Pancreas (tissue), 10 donors: ENCODE measurements at regions not wholly inside any gene's neighbourhood (a gene's known extent, or its start where the extent isn't known, plus 50 kb on each side); places are given as distances from the start of the nearest gene placed in this dataset.

Source experiments
- ATAC-seq, 4 donors: fragments of 200-7000 bp; cut with Tn5 transposase; one replicate each; pipeline versions ENCODE4 v1.8.0 to v1.9.1; 2020; ENCODE audit warnings: mild to moderate bottlenecking in 4 of 4, moderate library complexity in 4 of 4
- DNase-seq, 6 donors: peaks; one replicate each; pipeline ENCODE4 v3.0.0-alpha.2; 2020
- FAIRE-seq: peaks from 2 replicates; lab custom pipeline; 2012; peaks lifted over from hg19 to GRCh38; lab: Jason Lieb, UNC
- H3K27ac ChIP-seq, 4 donors: fragments of 200-600 bp; sonication (generic); 1 replicate in 3 of 4; 2 replicates in 1 of 4; pipeline versions ENCODE4 v1.5.0 to v1.8.0; 2020
- H3K27me3 ChIP-seq, 4 donors: fragments of 200-600 bp; one replicate each; pipeline ENCODE4 v1.8.0; 2021
- H3K36me3 ChIP-seq, 3 donors: fragments of 200-600 bp; sonication (generic) in 1 of 3; one replicate each; pipeline versions ENCODE4 v1.5.0 to v1.8.0; 2020 to 2021
- H3K4me1 ChIP-seq, 3 donors: fragments of 200-600 bp; one replicate each; pipeline ENCODE4 v1.8.0; 2021
- H3K4me3 ChIP-seq, 4 donors: fragments of 200-600 bp; sonication (generic) in 2 of 4; one replicate each; pipeline versions ENCODE4 v1.5.0 to v1.8.0; 2020 to 2021
- H3K9me3 ChIP-seq, 4 donors: fragments of 200-600 bp; one replicate each; pipeline ENCODE4 v1.8.0; 2021
- WGBS, 2 donors: extraction: QIAGEN DNeasy Blood & Tissue Kit; methylation state at CpG; one replicate each; pipeline ENCODE4 v1.1.7; 2013; 5-methylcytosine and 5-hydroxymethylcytosine counted together
- intact Hi-C, 3 donors: fragments of 100-400 bp; cut with DNase I; formaldehyde crosslinking; loops; one replicate each; pipeline versions ENCODE4 v1.11.1 to v1.14.2; 2022
- TF ChIP-seq, protein P1 (sequence below), 4 donors: fragments of 200-600 bp; sonication (generic) in 3 of 4; IDR thresholded peaks; one replicate each; pipeline versions ENCODE4 v1.5.0 to v1.8.0; 2021; ENCODE audit warnings: antibody characterized with exemption in 4 of 4
- donor health status: healthy with polysubstance abuse.
- donor health status: DM: no; HTN: no; CAD: no; lungs with moderate emphysema.
- donor health status: DM: no; HTN: no; CAD: no.
- donor health status: control.
- donor health status: control.
- donor health status: Bipolar disorder and iron deficiency.
- donor health status: DM: yes; HTN: yes; CAD: no.
- donor health status: DM: no; HTN: no; CAD: no.
- donor health status: DM: no; HTN: no; CAD: no.
- donor health status: DM: yes; HTN: yes; CAD: no.

GRCh38 chr1:218058730-218059129 lies 226.4 kb upstream of the RRP15 start:
- Histone ChIP-seq H3K36me3 (no peaks in the 10 kb centered on the region), H3K4me1 (no peaks in the 10 kb centered on the region), H3K9me3 (no peaks in the 10 kb centered on the region), H3K27ac (no peak overlapping the region), H3K4me3 (no peak overlapping the region), H3K27me3 (no peaks in the 10 kb centered on the region)
- DNase-seq: no peak
- FAIRE-seq: no peak
- ATAC-seq: no peak
- intact Hi-C loops: no loop called here
- WGBS, 2 donors: 42 to 47% methylated on average over 2 of the region's 2 CpGs
- TF ChIP-seq, protein P1, sequence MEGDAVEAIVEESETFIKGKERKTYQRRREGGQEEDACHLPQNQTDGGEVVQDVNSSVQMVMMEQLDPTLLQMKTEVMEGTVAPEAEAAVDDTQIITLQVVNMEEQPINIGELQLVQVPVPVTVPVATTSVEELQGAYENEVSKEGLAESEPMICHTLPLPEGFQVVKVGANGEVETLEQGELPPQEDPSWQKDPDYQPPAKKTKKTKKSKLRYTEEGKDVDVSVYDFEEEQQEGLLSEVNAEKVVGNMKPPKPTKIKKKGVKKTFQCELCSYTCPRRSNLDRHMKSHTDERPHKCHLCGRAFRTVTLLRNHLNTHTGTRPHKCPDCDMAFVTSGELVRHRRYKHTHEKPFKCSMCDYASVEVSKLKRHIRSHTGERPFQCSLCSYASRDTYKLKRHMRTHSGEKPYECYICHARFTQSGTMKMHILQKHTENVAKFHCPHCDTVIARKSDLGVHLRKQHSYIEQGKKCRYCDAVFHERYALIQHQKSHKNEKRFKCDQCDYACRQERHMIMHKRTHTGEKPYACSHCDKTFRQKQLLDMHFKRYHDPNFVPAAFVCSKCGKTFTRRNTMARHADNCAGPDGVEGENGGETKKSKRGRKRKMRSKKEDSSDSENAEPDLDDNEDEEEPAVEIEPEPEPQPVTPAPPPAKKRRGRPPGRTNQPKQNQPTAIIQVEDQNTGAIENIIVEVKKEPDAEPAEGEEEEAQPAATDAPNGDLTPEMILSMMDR (IDR thresholded peaks at IDR 0.05): no peak

- H3K4me1 ChIP-seq: no peaks in the 10 kb centered on the region
- WGBS, 2 donors: 65 to 68% methylated on average over 5 of the region's 5 CpGs
- no peaks in the 10 kb centered on the region for H3K9me3 ChIP-seq
- H3K36me3 ChIP-seq: no peaks in the 10 kb centered on the region
- no peak for DNase-seq
- intact Hi-C loops: no loop called here
- no peak overlapping the region for H3K4me3 ChIP-seq
- H3K27ac ChIP-seq: no peak overlapping the region
- no peak for FAIRE-seq
- H3K27me3 ChIP-seq: no peaks in the 10 kb centered on the region
- TF ChIP-seq, protein P1 (IDR thresholded peaks at IDR 0.05): no peak
- no peak for ATAC-seq
Measured at GRCh38 chr1:218064426-218064825, 220.7 kb upstream of the RRP15 start.

- FAIRE-seq: no peak
- intact Hi-C loops: no loop called here
- Histone ChIP-seq H3K4me1 (no peaks in the 10 kb centered on the region), H3K9me3 (no peaks in the 10 kb centered on the region), H3K27ac (no peak overlapping the region), H3K27me3 (no peaks in the 10 kb centered on the region), H3K4me3 (no peak overlapping the region), H3K36me3 (no peaks in the 10 kb centered on the region)
- ATAC-seq: no peak
- DNase-seq: no peak
- TF ChIP-seq, protein P1 (IDR thresholded peaks at IDR 0.05): no peak
- 56 to 64% methylated on average over 3 of the region's 3 CpGs for WGBS, 2 donors
Measured at GRCh38 chr1:218066332-218066731, 218.8 kb upstream of the RRP15 start.

- intact Hi-C loops: no loop called here
- ATAC-seq (no peak), DNase-seq (no peak), FAIRE-seq (no peak)
- H3K36me3 ChIP-seq: no peaks in the 10 kb centered on the region
- H3K27me3 ChIP-seq: no peaks in the 10 kb centered on the region
- H3K27ac ChIP-seq: no peak overlapping the region
- H3K4me3 ChIP-seq: no peak overlapping the region
- H3K9me3 ChIP-seq: no peaks in the 10 kb centered on the region
- TF ChIP-seq, protein P1 (IDR thresholded peaks at IDR 0.05): no peak
- H3K4me1 ChIP-seq: no peaks in the 10 kb centered on the region
- WGBS, 2 donors: 23 to 29% methylated on average over 1 of the region's 1 CpG
Measured at GRCh38 chr1:218068241-218068640, 216.9 kb upstream of the RRP15 start.

DNA sequence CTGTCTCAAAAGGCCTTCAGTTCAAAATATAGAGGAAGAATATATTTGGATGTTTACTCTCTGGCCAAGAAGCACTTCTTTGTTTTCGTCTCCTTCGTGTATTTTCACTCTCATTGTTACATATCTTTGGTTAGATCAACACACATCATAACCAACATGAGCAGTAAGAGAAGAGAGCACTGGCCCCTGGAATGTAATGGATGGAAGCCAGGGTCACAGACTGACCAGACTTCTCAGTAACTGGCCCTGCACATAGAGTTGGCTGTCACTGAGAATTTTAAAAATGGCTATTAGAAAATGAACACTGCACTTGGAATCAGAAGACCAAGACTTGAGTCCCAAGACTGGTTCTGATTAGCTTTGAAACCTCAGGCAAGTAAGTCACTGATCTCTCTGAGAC lies 215.9 kb upstream of the RRP15 start:
- no peaks in the 10 kb centered on the region for H3K9me3 ChIP-seq
- ATAC-seq (no peak), DNase-seq (no peak), FAIRE-seq (no peak)
- intact Hi-C loops: no loop called here
- H3K36me3 ChIP-seq: no peaks in the 10 kb centered on the region
- WGBS, 2 donors: 8 to 17% methylated on average over 2 of the region's 2 CpGs
- no peak overlapping the region for H3K4me3 ChIP-seq
- H3K27me3 ChIP-seq: no peaks in the 10 kb centered on the region
- TF ChIP-seq, protein P1 (IDR thresholded peaks at IDR 0.05): no peak
- H3K27ac ChIP-seq: no peak overlapping the region
- no peaks in the 10 kb centered on the region for H3K4me1 ChIP-seq
